Adrenal gland (tissue), 5 donors: ENCODE measurements at regions not wholly inside any gene's neighbourhood (a gene's known extent, or its start where the extent isn't known, plus 50 kb on each side); places are given as distances from the start of the nearest gene placed in this dataset.

Experiments used
- CTCF ChIP-seq, 6 experiments: fragments of 450-650 bp in 4 of 6; fragments of 200-600 bp in 2 of 6; sonication (generic) in 1 of 6; IDR thresholded peaks; 1 replicate in 5 of 6; 2 replicates in 1 of 6; pipeline versions ENCODE4 v1.5.1 to v1.8.0; 2016 to 2021; ENCODE audit warnings: antibody characterized with exemption in 6 of 6, mild to moderate bottlenecking in 2 of 6, moderate library complexity in 1 of 6
- POLR2A ChIP-seq, 2 donors: fragments of 450-650 bp; IDR thresholded peaks; one replicate each; pipeline ENCODE4 v1.6.1; 2017; ENCODE audit warnings: antibody characterized with exemption in 2 of 2, mild to moderate bottlenecking in 2 of 2, moderate library complexity in 1 of 2
- donor health status: DM: no; HTN: no; CAD: no.

GRCh38 chr1:4140821-4141220, 240.7 kb upstream of the C1orf174 start:
- TF ChIP-seq CTCF (IDR thresholded peaks at IDR 0.05) (no peak), POLR2A (IDR thresholded peaks at IDR 0.05) (no peak)
